Adrenal gland (tissue), 5 donors: ENCODE measurements at regions not wholly inside any gene's neighbourhood (a gene's known extent, or its start where the extent isn't known, plus 50 kb on each side); places are given as distances from the start of the nearest gene placed in this dataset.

ENCODE experiments used
- CTCF ChIP-seq, 6 experiments: fragments of 450-650 bp in 4 of 6; fragments of 200-600 bp in 2 of 6; sonication (generic) in 1 of 6; IDR thresholded peaks; 1 replicate in 5 of 6; 2 replicates in 1 of 6; pipeline versions ENCODE4 v1.5.1 to v1.8.0; 2016 to 2021; ENCODE audit warnings: antibody characterized with exemption in 6 of 6, mild to moderate bottlenecking in 2 of 6, moderate library complexity in 1 of 6
- POLR2A ChIP-seq, 2 donors: fragments of 450-650 bp; IDR thresholded peaks; one replicate each; pipeline ENCODE4 v1.6.1; 2017; ENCODE audit warnings: antibody characterized with exemption in 2 of 2, mild to moderate bottlenecking in 2 of 2, moderate library complexity in 1 of 2
- donor health status: DM: no; HTN: no; CAD: no.

GRCh38 chr4:122278976-122279375, 99.8 kb upstream of the ADAD1 start:
- TF ChIP-seq CTCF (IDR thresholded peaks at IDR 0.05) (no peak), POLR2A (IDR thresholded peaks at IDR 0.05) (no peak)
